GM21515 (cell line): ENCODE measurements at regions not wholly inside any gene's neighbourhood (a gene's known extent, or its start where the extent isn't known, plus 50 kb on each side); places are given as distances from the start of the nearest gene placed in this dataset.
"Not testable (repeated sequence)": the region's sequence is repeated elsewhere in the genome, so short reads cannot be mapped to it uniquely, and the experiment has no call there.

Source experiments
- ATAC-seq: cut with Tn5 transposase; IDR thresholded peaks from one replicate; pipeline ENCODE4 v1.9.1; 2021; ENCODE audit not compliant: unreplicated experiment

DNA sequence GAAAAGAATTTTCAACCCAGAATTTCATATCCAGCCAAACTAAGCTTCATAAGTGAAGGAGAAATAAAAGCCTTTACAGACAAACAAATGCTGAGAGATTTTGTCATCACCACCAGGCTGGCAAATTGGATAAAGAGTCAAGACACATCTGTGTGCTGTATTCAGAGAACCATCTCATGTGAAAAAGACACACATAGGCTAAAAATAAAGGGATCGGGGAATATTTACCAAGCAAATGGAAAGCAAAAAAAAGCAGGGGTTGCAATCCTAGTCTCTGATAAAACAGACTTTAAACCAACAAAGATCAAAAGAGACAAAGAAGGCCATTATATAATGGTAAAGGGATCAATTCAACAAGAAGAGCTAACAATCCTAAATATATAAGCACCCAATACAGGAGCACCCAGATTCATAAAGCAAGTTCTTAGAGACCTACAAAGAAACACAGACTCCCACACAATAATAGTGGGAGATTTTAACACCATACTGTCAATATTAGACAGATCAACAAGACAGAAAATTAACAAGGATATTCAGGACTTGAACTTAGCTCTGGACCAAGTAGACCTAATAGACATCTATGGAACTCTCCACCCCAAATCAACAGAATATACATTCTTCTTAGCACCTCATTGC lies 55.9 kb upstream of the ACSM6 start:
- not testable (repeated sequence) for ATAC-seq

DNA sequence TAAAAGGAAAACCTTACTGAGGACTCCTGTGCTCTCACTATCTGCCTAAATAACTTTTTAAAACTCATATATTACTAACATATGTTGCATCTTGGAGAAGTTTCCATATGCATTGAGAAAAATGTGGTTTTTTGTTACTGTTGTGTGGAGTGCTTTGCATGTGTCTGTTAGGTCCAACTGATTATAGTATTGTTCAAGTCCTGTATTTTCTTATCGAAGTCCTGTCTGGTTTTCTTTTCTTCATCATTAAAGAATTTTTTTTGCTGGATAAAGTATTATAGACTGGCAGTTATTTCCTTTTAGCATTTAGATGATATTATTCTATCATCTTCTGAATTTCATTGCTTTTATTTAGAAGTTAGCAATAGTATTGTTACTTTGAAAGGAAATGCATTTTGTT lies 59.5 kb upstream of the ACSM6 start:
- no peak for ATAC-seq

DNA sequence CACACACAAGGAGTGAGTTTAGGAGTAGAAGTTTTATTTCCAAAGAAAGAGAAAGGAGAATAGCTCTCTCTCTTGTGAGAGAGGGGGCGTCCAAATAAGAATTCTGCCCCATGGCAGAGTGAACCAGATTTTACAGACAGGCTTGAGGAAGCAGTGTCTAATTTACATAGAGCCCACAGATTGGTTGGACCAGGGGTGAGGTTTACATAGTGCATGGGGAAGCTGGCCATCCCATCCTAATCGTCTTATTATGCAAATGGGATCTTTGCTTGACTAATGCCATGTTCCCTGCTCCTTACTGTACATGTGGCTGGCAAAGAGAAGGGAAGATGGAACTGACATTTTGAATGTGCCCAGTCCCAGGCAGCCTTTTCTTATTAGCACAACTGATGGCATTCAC lies 60.0 kb upstream of the ACSM6 start:
- ATAC-seq = no peak

DNA sequence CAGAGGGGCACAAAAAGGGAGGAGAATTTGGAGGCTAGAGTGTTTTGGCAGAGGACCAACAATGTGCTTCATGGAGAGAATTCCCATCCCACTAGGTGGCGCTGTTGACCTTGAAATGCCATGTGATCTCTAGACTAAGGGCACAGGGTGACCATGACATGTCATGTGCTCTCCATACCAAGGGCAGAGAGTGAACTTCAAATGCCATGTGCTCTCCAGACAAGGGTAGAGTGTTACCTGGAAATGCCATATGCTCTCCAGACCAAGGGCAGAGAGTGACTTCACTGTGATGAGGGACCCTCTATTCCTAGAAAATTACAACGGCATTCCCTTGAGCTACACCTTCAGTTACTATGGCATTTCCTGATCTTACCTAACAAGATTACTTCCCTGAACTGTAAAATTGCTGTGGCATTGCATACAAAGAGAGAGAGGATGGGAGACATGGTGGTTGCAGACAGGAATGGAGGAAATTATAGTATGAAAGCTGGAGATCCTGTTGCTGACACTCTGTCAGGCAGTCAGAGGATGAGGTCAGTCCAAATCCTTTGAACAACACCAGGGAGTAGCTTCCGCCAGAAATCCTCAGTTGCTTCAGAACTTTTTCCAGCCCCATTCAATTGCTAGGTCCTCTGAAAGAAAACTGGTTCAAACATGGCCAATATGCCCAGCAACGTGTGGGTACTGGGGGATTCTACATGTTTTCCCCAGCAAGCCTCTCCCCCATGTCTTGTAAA lies 60.9 kb upstream of the ACSM6 start:
- ATAC-seq = peak; percentile 94

DNA sequence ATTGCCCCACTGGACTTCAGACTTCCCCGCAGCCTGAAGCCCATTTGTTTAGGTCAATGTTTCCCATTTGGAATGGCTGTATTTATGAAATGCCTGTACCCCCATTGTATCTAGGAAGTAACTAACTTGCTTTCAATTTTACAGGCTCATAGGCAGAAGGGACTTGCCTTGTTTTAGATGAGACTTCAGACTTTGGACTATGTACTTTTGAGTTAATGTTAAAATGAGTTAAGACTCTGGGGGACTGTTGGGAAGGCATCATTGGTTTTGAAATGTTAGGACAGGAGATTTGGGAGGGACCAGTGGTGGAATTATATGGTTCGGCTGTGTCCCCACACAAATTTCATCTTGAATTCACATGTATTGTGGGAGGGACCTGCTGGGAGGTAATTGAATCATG lies 61.1 kb upstream of the CYP2C8 start:
- not testable (repeated sequence) for ATAC-seq

DNA sequence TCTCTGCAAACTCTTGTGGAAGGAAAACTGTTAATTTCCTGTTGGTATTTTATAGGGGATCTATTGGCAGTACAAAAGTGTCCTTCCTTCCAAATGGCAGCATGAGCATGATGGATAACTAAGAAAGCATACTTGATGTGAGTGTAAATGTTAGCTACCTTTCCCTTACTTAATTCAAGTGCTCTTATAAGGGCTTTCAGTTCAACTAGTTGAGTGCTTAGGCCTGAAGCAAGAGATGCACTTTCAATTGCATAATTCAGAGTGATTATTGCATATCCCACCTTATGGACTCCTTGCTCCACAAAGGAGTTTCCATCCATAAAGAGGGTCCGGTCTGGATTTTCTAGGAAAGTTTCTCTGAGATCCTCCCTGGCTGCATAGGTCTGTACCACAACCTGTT lies 56.3 kb upstream of the CYP2C8 start:
- no peak for ATAC-seq

DNA sequence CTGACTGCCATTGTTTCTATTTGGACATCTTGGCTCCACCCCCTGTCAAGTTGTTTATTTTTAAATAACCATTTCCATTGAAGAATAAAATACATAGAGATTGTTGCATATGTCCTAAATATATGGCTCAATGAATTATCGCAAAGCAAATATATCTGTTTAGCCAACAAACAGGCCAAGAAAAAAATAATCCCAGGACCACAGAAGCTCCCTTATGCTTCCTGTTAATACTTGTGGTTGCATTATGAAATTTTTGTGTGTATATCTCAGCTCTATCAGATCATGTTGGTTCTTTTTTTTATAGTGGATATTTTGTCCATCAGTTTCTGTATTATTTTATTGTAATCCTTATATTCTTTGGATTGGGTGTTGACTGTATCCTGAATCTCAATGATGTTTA lies 53.4 kb upstream of the CYP2C8 start:
- no peak for ATAC-seq

DNA sequence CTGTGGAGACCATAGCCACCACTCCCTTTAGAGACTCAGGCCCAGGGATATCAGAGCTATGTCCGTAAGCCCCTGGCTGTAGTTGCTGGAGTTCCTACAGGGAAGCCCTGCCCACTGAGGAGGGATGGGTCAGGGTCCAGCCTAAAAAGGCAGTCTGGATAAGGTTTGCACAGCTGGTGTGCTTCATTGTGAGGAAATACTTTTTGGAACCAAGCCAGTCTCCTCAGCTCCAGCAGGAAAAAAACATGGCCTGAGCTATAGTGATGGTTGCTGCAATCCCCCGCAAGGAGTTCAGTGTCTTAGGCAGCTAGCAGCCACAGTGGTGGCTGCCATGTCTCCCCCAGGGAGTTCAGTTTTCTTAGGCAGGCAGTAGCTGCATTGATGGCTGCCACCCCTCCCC lies 52.6 kb upstream of the CYP2C8 start:
- no peak for ATAC-seq
